Activated B cell treated with CpG ODN at 0.5 μM for 24 hours (primary cell): ENCODE measurements at regions not wholly inside any gene's neighbourhood (a gene's known extent, or its start where the extent isn't known, plus 50 kb on each side); places are given as distances from the start of the nearest gene placed in this dataset.
"Not testable (repeated sequence)": the region's sequence is repeated elsewhere in the genome, so short reads cannot be mapped to it uniquely, and the experiment has no call there.

ENCODE experiments used
- ATAC-seq: fragments of 200-7000 bp; cut with Tn5 transposase; one replicate; pipeline ENCODE4 v1.10.0; 2021; ENCODE audit warnings: low read depth, mild to moderate bottlenecking, moderate library complexity
- CTCF ChIA-PET: fragments of 350-600 bp; sonication (Branson Sonifier 250); formaldehyde crosslinking; loops from one replicate; lab custom pipeline; 2021; ENCODE audit warnings: antibody characterized with exemption; lab: Charles Lee
- POLR2A ChIA-PET: fragments of 350-600 bp; sonication (Branson Sonifier 250); formaldehyde crosslinking; loops from one replicate; lab custom pipeline; 2021; ENCODE audit warnings: antibody characterized with exemption; lab: Charles Lee
- DNase-seq: peaks from one replicate; pipeline ENCODE4 v3.0.0; 2022
- H3K27ac Mint-ChIP-seq: one replicate; pipeline ENCODE4 v1.8.0; 2020; ENCODE audit warnings: mixed read lengths
- H3K27me3 Mint-ChIP-seq: one replicate; pipeline ENCODE4 v1.8.0; 2021; ENCODE audit warnings: mixed read lengths
- H3K36me3 Mint-ChIP-seq: one replicate; pipeline ENCODE4 v1.8.0; 2021; ENCODE audit warnings: low read depth, mixed read lengths
- H3K4me1 Mint-ChIP-seq: one replicate; pipeline ENCODE4 v1.8.0; 2021; ENCODE audit warnings: mixed read lengths
- H3K4me3 Mint-ChIP-seq: one replicate; pipeline ENCODE4 v1.8.0; 2020; ENCODE audit warnings: mild to moderate bottlenecking, mixed read lengths
- H3K9me3 Mint-ChIP-seq: one replicate; pipeline ENCODE4 v1.8.0; 2020; ENCODE audit warnings: mixed read lengths
- CTCF ChIP-seq: fragments of 200-600 bp; IDR thresholded peaks from one replicate; pipeline ENCODE4 v1.8.0; 2022; ENCODE audit warnings: antibody characterized with exemption, mild to moderate bottlenecking
- intact Hi-C: fragments of 100-400 bp; cut with micrococcal nuclease; formaldehyde crosslinking; loops from one replicate; pipeline ENCODE4 v1.15.1; 2024

GRCh38 chr2:37575780-37576179 is 95.7 kb downstream of the CDC42EP3 start:
- ATAC-seq, result peak; percentile 34
- Mint-ChIP-seq H3K27me3 (no peaks in the 10 kb centered on the region), H3K4me1 (peaks cover 17% of the 10 kb centered on the region), H3K9me3 (peaks cover 11% of the 10 kb centered on the region), H3K36me3 (no peaks in the 10 kb centered on the region), H3K4me3 (no peak overlapping the region), H3K27ac (no peak overlapping the region)
- POLR2A ChIA-PET, result no interaction called here
- TF ChIP-seq CTCF, result no peak
- intact Hi-C loops, result no loop called here
- DNase-seq, result no peak
- CTCF ChIA-PET, result interaction anchor here (1.3 kb wide), 1 partner anchor 161 kb away, joined by 3 read pairs; no protein-coding TSS in a partner anchor

GRCh38 chr2:37576194-37576593 is 95.2 kb downstream of the CDC42EP3 start:
- H3K4me3 Mint-ChIP-seq, intact Hi-C loops, H3K36me3 Mint-ChIP-seq, H3K27ac Mint-ChIP-seq, DNase-seq, POLR2A ChIA-PET, H3K27me3 Mint-ChIP-seq, ATAC-seq: not testable (repeated sequence)
- peaks cover 15% of the 10 kb centered on the region for H3K4me1 Mint-ChIP-seq
- CTCF ChIA-PET, result interaction anchor here (1.3 kb wide), 1 partner anchor 162 kb away, joined by 3 read pairs; no protein-coding TSS in a partner anchor
- H3K9me3 Mint-ChIP-seq, result peaks cover 11% of the 10 kb centered on the region

GRCh38 chr2:37576831-37577230 is 94.6 kb downstream of the CDC42EP3 start:
- peaks cover 11% of the 10 kb centered on the region for H3K9me3 Mint-ChIP-seq
- H3K27ac Mint-ChIP-seq, result no peak overlapping the region
- POLR2A ChIA-PET, result no interaction called here
- DNase-seq (no peak), ATAC-seq (no peak)
- intact Hi-C loops, result no loop called here
- no peaks in the 10 kb centered on the region for H3K27me3 Mint-ChIP-seq
- no peak for TF ChIP-seq CTCF
- CTCF ChIA-PET, result no interaction called here
- no peaks in the 10 kb centered on the region for H3K36me3 Mint-ChIP-seq
- H3K4me1 Mint-ChIP-seq, result peaks cover 9% of the 10 kb centered on the region
- no peak overlapping the region for H3K4me3 Mint-ChIP-seq

- Mint-ChIP-seq H3K4me3 (no peak overlapping the region), H3K4me1 (peaks cover 21% of the 10 kb centered on the region), H3K27me3 (no peaks in the 10 kb centered on the region), H3K9me3 (peaks cover 11% of the 10 kb centered on the region), H3K27ac (no peak overlapping the region), H3K36me3 (no peaks in the 10 kb centered on the region)
- ChIA-PET POLR2A (no interaction called here), CTCF (no interaction called here)
- TF ChIP-seq CTCF, result no peak
- DNase-seq, result no peak
- ATAC-seq, result no peak
- intact Hi-C loops, result no loop called here
Observed at GRCh38 chr2:37579192-37579713, 92.2 kb downstream of the CDC42EP3 start.

- H3K4me3 Mint-ChIP-seq, ATAC-seq, H3K36me3 Mint-ChIP-seq, H3K27me3 Mint-ChIP-seq, DNase-seq, H3K27ac Mint-ChIP-seq, CTCF ChIA-PET: not testable (repeated sequence)
- Mint-ChIP-seq H3K9me3 (peaks cover 11% of the 10 kb centered on the region), H3K4me1 (peaks cover 21% of the 10 kb centered on the region)
- POLR2A ChIA-PET, result interaction anchor here (0.6 kb wide), 1 partner anchor 13 kb away, joined by 3 read pairs; no protein-coding TSS in a partner anchor
- intact Hi-C loops, result loop anchor here (5.0 kb wide), 1 partner anchor 33 kb away; no protein-coding TSS in a partner anchor
Observed at GRCh38 chr2:37579949-37580348, 91.5 kb downstream of the CDC42EP3 start.

GRCh38 chr2:37581433-37581832 is 90.0 kb downstream of the CDC42EP3 start:
- intact Hi-C loops, result loop anchor here (5.0 kb wide), 1 partner anchor 34 kb away; no protein-coding TSS in a partner anchor

More at GRCh38 chr2:37581433-37581832, 90.0 kb downstream of the CDC42EP3 start:
- H3K4me3 Mint-ChIP-seq, result no peak overlapping the region
- CTCF ChIA-PET, result no interaction called here
- H3K27ac Mint-ChIP-seq, result no peak overlapping the region
- H3K9me3 Mint-ChIP-seq, result peaks cover 7% of the 10 kb centered on the region
- TF ChIP-seq CTCF, result no peak
- H3K36me3 Mint-ChIP-seq, result no peaks in the 10 kb centered on the region
- no peaks in the 10 kb centered on the region for H3K27me3 Mint-ChIP-seq
- DNase-seq, result no peak
- no peak for ATAC-seq
- peaks cover 34% of the 10 kb centered on the region for H3K4me1 Mint-ChIP-seq
- POLR2A ChIA-PET, result interaction anchor here (1.2 kb wide), 1 partner anchor 8 kb away, joined by 3 read pairs; no protein-coding TSS in a partner anchor
